Psoas muscle (tissue), 7 donors: ENCODE measurements at regions not wholly inside any gene's neighbourhood (a gene's known extent, or its start where the extent isn't known, plus 50 kb on each side); places are given as distances from the start of the nearest gene placed in this dataset.

ENCODE experiments used
- ATAC-seq, 4 donors: fragments of 200-7000 bp; cut with Tn5 transposase; one replicate each; pipeline ENCODE4 v1.9.1; 2020; ENCODE audit warnings: moderate library complexity in 3 of 4, mild to moderate bottlenecking in 2 of 4
- DNase-seq, 2 donors: peaks; one replicate each; pipeline ENCODE4 v3.0.0-alpha.2; 2020
- H3K27ac ChIP-seq: fragments of 200-600 bp; one replicate; pipeline ENCODE4 v1.8.0; 2022
- H3K27me3 ChIP-seq, 3 donors: fragments of 200-600 bp in 1 of 3; one replicate each; pipeline versions ENCODE4 v1.6.1 to v1.8.0; 2013 to 2022; ENCODE audit warnings: low read length in 2 of 3, mild to moderate bottlenecking in 2 of 3, moderate library complexity in 1 of 3; ENCODE audit not compliant: insufficient read depth in 3 of 3
- H3K36me3 ChIP-seq, 2 donors: fragments of 200-600 bp in 1 of 2; one replicate each; pipeline versions ENCODE4 v1.6.1 to v1.8.0; 2013 to 2022; ENCODE audit warnings: low read depth in 1 of 2, mild to moderate bottlenecking in 1 of 2, moderate library complexity in 1 of 2; ENCODE audit not compliant: insufficient read depth in 1 of 2
- H3K4me1 ChIP-seq: fragments of 200-600 bp; one replicate; pipeline ENCODE4 v1.8.0; 2022
- H3K4me3 ChIP-seq: fragments of 200-600 bp; one replicate; pipeline ENCODE4 v1.8.0; 2022; ENCODE audit warnings: mild to moderate bottlenecking
- H3K9me3 ChIP-seq: fragments of 200-600 bp; one replicate; pipeline ENCODE4 v1.8.0; 2022
- WGBS, 3 donors: extraction: QIAGEN DNeasy Blood & Tissue Kit; methylation state at CpG; one replicate each; pipeline versions ENCODE4 v1.1.6 to v1.1.7; 2013; 5-methylcytosine and 5-hydroxymethylcytosine counted together
- intact Hi-C, 2 donors: fragments of 100-400 bp; cut with DNase I; formaldehyde crosslinking; loops; one replicate each; pipeline versions ENCODE4 v1.11.0 to v1.14.2; 2022
- TF ChIP-seq, protein P1 (sequence below): fragments of 200-600 bp; IDR thresholded peaks from one replicate; pipeline ENCODE4 v1.8.0; 2022; ENCODE audit warnings: antibody characterized with exemption
- donor health status: healthy with polysubstance abuse.
- donor health status: DM: no; HTN: no; CAD: no; lungs with moderate emphysema.
- donor health status: Bipolar disorder and iron deficiency.
- donor health status: healthy.
- donor health status: DM: yes; HTN: yes; CAD: no.
- donor health status: DM: no; HTN: no; CAD: no.
- donor health status: DM: yes; HTN: yes; CAD: no.

- WGBS, 3 donors = 94 to 97% (median 95%) methylated on average over 4 of the region's 4 CpGs
Measured at GRCh38 chr12:93308281-93308680, 69.4 kb upstream of the NUDT4 start.

GRCh38 chr12:93311827-93312226 lies 65.9 kb upstream of the NUDT4 start:
- intact Hi-C loops = no loop called here
- 90 to 96% (median 91%) methylated on average over 2 of the region's 2 CpGs for WGBS, 3 donors
- ATAC-seq (no peak), DNase-seq (no peak)
- TF ChIP-seq, protein P1, sequence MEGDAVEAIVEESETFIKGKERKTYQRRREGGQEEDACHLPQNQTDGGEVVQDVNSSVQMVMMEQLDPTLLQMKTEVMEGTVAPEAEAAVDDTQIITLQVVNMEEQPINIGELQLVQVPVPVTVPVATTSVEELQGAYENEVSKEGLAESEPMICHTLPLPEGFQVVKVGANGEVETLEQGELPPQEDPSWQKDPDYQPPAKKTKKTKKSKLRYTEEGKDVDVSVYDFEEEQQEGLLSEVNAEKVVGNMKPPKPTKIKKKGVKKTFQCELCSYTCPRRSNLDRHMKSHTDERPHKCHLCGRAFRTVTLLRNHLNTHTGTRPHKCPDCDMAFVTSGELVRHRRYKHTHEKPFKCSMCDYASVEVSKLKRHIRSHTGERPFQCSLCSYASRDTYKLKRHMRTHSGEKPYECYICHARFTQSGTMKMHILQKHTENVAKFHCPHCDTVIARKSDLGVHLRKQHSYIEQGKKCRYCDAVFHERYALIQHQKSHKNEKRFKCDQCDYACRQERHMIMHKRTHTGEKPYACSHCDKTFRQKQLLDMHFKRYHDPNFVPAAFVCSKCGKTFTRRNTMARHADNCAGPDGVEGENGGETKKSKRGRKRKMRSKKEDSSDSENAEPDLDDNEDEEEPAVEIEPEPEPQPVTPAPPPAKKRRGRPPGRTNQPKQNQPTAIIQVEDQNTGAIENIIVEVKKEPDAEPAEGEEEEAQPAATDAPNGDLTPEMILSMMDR = no peak
- Histone ChIP-seq H3K27ac (no peak overlapping the region), H3K4me3 (no peak overlapping the region), H3K9me3 (no peaks in the 10 kb centered on the region), H3K4me1 (peaks cover 4% of the 10 kb centered on the region), H3K36me3 (no peaks in the 10 kb centered on the region), H3K27me3 (no peaks in the 10 kb centered on the region)

More at GRCh38 chr12:93308281-93308680, 69.4 kb upstream of the NUDT4 start:
- no peak for DNase-seq
- H3K4me1 ChIP-seq = peaks cover 2% of the 10 kb centered on the region
- no peaks in the 10 kb centered on the region for H3K36me3 ChIP-seq
- no peaks in the 10 kb centered on the region for H3K9me3 ChIP-seq
- TF ChIP-seq, protein P1 = no peak
- ATAC-seq = no peak
- intact Hi-C loops = loop anchor here in 1 of 2 donors (5.0 kb wide), 1 partner anchor 39 kb away; no protein-coding TSS in a partner anchor
- no peaks in the 10 kb centered on the region for H3K27me3 ChIP-seq
- H3K27ac ChIP-seq = no peak overlapping the region
- H3K4me3 ChIP-seq = no peak overlapping the region

DNA sequence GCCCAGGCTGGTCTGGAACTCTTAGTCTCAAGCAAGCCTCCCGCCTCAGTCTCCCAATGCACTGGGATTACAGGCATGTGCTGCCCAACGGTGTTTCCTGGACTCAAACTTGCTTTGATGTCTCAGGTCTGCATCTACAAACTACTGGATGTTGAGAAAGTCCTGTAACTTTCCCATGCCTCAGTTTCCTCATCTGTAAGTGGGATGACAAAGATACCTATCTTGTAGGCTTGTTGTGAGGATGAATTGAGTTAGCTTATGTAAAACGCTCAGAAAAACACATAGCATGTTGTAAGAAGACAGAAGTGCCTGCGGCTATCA lies 63.6 kb upstream of the NUDT4 start:
- DNase-seq = no peak
- H3K4me1 ChIP-seq = peaks cover 4% of the 10 kb centered on the region
- no peak for ATAC-seq
- H3K27me3 ChIP-seq = no peaks in the 10 kb centered on the region
- intact Hi-C loops = no loop called here
- no peak overlapping the region for H3K4me3 ChIP-seq
- no peaks in the 10 kb centered on the region for H3K36me3 ChIP-seq
- H3K9me3 ChIP-seq = no peaks in the 10 kb centered on the region
- H3K27ac ChIP-seq = no peak overlapping the region
- WGBS, 3 donors = 84 to 96% (median 86%) methylated on average over 4 of the region's 4 CpGs
- TF ChIP-seq, protein P1 = no peak

- ATAC-seq (no peak), DNase-seq (no peak)
- H3K4me3 ChIP-seq = no peak overlapping the region
- no peaks in the 10 kb centered on the region for H3K9me3 ChIP-seq
- peaks cover 4% of the 10 kb centered on the region for H3K4me1 ChIP-seq
- 89 to 91% (median 90%) methylated on average over 9 of the region's 9 CpGs for WGBS, 3 donors
- TF ChIP-seq, protein P1 = no peak
- no peaks in the 10 kb centered on the region for H3K36me3 ChIP-seq
- no peaks in the 10 kb centered on the region for H3K27me3 ChIP-seq
- no peak overlapping the region for H3K27ac ChIP-seq
- intact Hi-C loops = no loop called here
Measured at GRCh38 chr12:93315385-93315906, 62.3 kb upstream of the NUDT4 start.

- DNase-seq (no peak), ATAC-seq (no peak)
- intact Hi-C loops = no loop called here
- H3K4me3 ChIP-seq = no peak overlapping the region
- no peaks in the 10 kb centered on the region for H3K36me3 ChIP-seq
- 46 to 57% (median 47%) methylated on average over 4 of the region's 4 CpGs for WGBS, 3 donors
- H3K27ac ChIP-seq = no peak overlapping the region
- H3K9me3 ChIP-seq = no peaks in the 10 kb centered on the region
- peaks cover 4% of the 10 kb centered on the region for H3K4me1 ChIP-seq
- TF ChIP-seq, protein P1 = no peak
- no peaks in the 10 kb centered on the region for H3K27me3 ChIP-seq
Measured at GRCh38 chr12:93315907-93316622, 61.7 kb upstream of the NUDT4 start.
